HEK293T (cell line): ENCODE measurements at regions not wholly inside any gene's neighbourhood (a gene's known extent, or its start where the extent isn't known, plus 50 kb on each side); places are given as distances from the start of the nearest gene placed in this dataset.

Experiments used
- CTCF ChIA-PET: fragments of 350-600 bp; formaldehyde crosslinking; extraction: SDS; loops from one replicate; lab custom pipeline; 2021; ENCODE audit warnings: antibody characterized with exemption, inconsistent platforms; lab: Yijun Ruan, JAX
- POLR2A ChIA-PET: fragments of 350-600 bp; formaldehyde crosslinking; extraction: SDS; loops from one replicate; lab custom pipeline; 2020; ENCODE audit warnings: antibody characterized with exemption, inconsistent platforms; lab: Yijun Ruan, JAX
- DNase-seq: peaks from one replicate; pipeline ENCODE4 v3.0.0; 2012; ENCODE audit warnings: mixed read lengths; ENCODE audit errors: extremely low spot score
- ARNT ChIP-seq: fragments of 450-650 bp; IDR thresholded peaks from 2 replicates; pipeline ENCODE4 v1.6.1; 2017; ENCODE audit warnings: mild to moderate bottlenecking
- BHLHE40 ChIP-seq: fragments of 450-650 bp; IDR thresholded peaks from 2 replicates; pipeline ENCODE4 v1.6.1; 2016; ENCODE audit warnings: mild to moderate bottlenecking, moderate library complexity, borderline replicate concordance
- CTBP1 ChIP-seq: fragments of 450-650 bp; IDR thresholded peaks from 2 replicates; pipeline ENCODE4 v1.6.1; 2016; ENCODE audit warnings: borderline replicate concordance
- ELF4 ChIP-seq: fragments of 450-650 bp; IDR thresholded peaks from 2 replicates; pipeline ENCODE4 v1.6.1; 2017; ENCODE audit warnings: antibody characterized with exemption
- FOXA1 ChIP-seq: fragments of 450-650 bp; IDR thresholded peaks from 2 replicates; pipeline ENCODE4 v1.6.1; 2016; ENCODE audit warnings: mild to moderate bottlenecking
- FOXK2 ChIP-seq: fragments of 450-650 bp; IDR thresholded peaks from 2 replicates; pipeline ENCODE4 v1.6.1; 2016; ENCODE audit warnings: mild to moderate bottlenecking
- FOXM1 ChIP-seq: fragments of 450-650 bp; IDR thresholded peaks from 2 replicates; pipeline ENCODE4 v1.6.1; 2017; ENCODE audit warnings: mild to moderate bottlenecking, borderline replicate concordance
- HDGF ChIP-seq: fragments of 450-650 bp; IDR thresholded peaks from 2 replicates; pipeline ENCODE4 v1.6.1; 2017; ENCODE audit warnings: antibody characterized with exemption, borderline replicate concordance
- L3MBTL2 ChIP-seq: fragments of 450-650 bp; conservative IDR thresholded peaks from 2 replicates; pipeline ENCODE4 v1.6.1; 2016; ENCODE audit warnings: mild to moderate bottlenecking
- LEF1 ChIP-seq: fragments of 450-650 bp; IDR thresholded peaks from 2 replicates; pipeline ENCODE4 v1.6.1; 2017; ENCODE audit warnings: mild to moderate bottlenecking, borderline replicate concordance
- NFRKB ChIP-seq: fragments of 450-650 bp; IDR thresholded peaks from 2 replicates; pipeline ENCODE4 v1.6.1; 2016; ENCODE audit warnings: mild to moderate bottlenecking, moderate library complexity
- SP1 ChIP-seq: fragments of 450-650 bp; IDR thresholded peaks from 2 replicates; pipeline ENCODE4 v1.6.1; 2017
- SUZ12 ChIP-seq: fragments of 450-650 bp; IDR thresholded peaks from 2 replicates; pipeline ENCODE4 v1.6.1; 2016; ENCODE audit warnings: mild to moderate bottlenecking
- TARDBP ChIP-seq: fragments of 450-650 bp; IDR thresholded peaks from 2 replicates; pipeline ENCODE4 v1.6.1; 2016
- ZNF384 ChIP-seq: fragments of 450-650 bp; IDR thresholded peaks from 2 replicates; pipeline ENCODE4 v1.6.1; 2016
- TF ChIP-seq, protein P1 (sequence below): fragments of 450-650 bp; IDR thresholded peaks from 2 replicates; pipeline ENCODE4 v1.6.1; 2016

DNA sequence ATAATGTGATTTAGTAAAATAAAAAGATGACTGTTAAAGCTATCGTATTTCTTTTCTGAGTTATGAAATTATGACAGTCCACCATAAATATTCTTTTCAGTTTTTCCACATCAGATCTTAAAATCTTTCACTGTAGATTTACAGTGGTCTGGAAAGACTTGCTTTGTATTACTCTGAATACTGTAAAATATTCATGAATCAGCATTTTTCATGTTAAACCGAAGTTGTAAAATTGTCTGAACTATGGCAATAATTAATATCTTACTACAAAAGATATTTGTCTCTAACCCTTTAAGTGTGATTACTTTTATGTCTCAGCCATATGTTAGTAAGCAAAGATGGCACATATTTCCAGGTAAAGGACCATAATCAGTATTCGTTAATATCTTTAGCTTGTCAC lies 1397.2 kb upstream of the PCDH9 start:
- TF ChIP-seq NFRKB (no peak), SP1 (no peak), FOXM1 (no peak), HDGF (no peak), ZNF384 (no peak), TARDBP (no peak), ELF4 (no peak), FOXA1 (no peak), FOXK2 (no peak), CTBP1 (no peak), SUZ12 (no peak), L3MBTL2 (no peak), ARNT (no peak), LEF1 (no peak), BHLHE40 (no peak)
- TF ChIP-seq, protein P1, sequence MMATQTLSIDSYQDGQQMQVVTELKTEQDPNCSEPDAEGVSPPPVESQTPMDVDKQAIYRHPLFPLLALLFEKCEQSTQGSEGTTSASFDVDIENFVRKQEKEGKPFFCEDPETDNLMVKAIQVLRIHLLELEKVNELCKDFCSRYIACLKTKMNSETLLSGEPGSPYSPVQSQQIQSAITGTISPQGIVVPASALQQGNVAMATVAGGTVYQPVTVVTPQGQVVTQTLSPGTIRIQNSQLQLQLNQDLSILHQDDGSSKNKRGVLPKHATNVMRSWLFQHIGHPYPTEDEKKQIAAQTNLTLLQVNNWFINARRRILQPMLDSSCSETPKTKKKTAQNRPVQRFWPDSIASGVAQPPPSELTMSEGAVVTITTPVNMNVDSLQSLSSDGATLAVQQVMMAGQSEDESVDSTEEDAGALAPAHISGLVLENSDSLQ: no peak
- no peak for DNase-seq
- CTCF ChIA-PET: no interaction called here
- POLR2A ChIA-PET: no interaction called here

DNA sequence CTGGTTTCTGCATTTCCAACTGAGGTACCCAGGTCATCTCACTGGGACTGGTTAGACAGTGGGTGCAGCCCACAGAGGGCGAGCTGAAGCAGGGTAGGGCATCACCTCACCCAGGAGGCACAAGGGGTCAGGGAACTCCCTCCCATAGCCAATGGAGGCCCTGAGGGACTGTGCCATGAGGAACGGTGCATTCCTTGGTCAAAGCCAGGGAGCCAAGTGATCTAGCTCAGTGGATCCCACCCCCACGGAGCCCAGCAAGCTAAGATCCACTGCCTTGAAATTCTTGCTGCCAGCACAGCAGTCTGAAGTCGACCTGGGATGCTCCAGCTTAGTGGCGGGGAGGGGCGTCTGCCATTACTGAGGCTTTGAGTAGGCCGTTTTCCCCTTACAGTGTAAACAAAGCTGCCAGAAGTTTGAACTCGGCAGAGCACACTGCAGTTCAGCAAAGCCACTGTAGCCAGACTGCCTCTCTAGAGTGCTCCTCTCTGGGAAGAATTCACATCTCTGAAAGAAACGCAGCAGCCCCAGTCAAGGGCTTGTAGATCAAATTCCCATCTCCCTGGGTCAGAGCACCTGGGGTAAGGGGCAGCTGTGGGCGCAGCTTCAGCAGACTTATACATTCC lies 1386.6 kb upstream of the PCDH9 start:
- TF ChIP-seq LEF1: no peak
- no peak for TF ChIP-seq BHLHE40
- no peak for TF ChIP-seq CTBP1
- no peak for TF ChIP-seq FOXM1
- TF ChIP-seq SP1: no peak
- TF ChIP-seq, protein P1: no peak
- TF ChIP-seq NFRKB: no peak
- TF ChIP-seq L3MBTL2: no peak
- no peak for TF ChIP-seq ARNT
- TF ChIP-seq SUZ12: no peak
- TF ChIP-seq FOXK2: no peak
- no peak for TF ChIP-seq ELF4
- no peak for TF ChIP-seq FOXA1
- TF ChIP-seq ZNF384: no peak
- TF ChIP-seq TARDBP: no peak
- no peak for TF ChIP-seq HDGF
- ChIA-PET CTCF (no interaction called here), POLR2A (no interaction called here)
- DNase-seq: no peak

DNA sequence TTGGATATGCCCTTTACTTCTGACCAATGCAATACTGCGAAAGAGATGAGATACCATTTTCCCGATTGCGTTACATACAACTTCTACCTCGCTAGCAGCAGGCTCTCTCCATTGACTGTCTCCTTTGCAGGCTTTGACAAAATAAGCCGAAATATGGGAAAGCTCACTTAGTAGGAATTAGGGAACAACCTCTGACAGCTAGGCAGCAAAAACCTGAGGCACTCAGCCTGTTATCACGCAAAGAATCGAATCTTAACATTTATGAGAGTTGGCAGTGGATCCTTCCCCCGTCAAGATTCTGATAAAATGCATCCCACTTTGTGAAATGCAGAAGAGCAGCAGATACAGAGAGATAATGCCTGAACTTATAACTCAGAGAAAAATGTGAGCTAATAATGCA lies 1379.5 kb upstream of the PCDH9 start:
- ChIA-PET POLR2A (no interaction called here), CTCF (no interaction called here)
- TF ChIP-seq HDGF: no peak
- TF ChIP-seq SUZ12: no peak
- TF ChIP-seq SP1: no peak
- no peak for TF ChIP-seq L3MBTL2
- TF ChIP-seq NFRKB: no peak
- no peak for TF ChIP-seq FOXM1
- no peak for TF ChIP-seq ELF4
- TF ChIP-seq LEF1: no peak
- no peak for TF ChIP-seq ZNF384
- no peak for TF ChIP-seq ARNT
- TF ChIP-seq FOXA1: no peak
- TF ChIP-seq, protein P1: no peak
- TF ChIP-seq CTBP1: no peak
- TF ChIP-seq FOXK2: no peak
- no peak for TF ChIP-seq BHLHE40
- TF ChIP-seq TARDBP: no peak
- no peak for DNase-seq

DNA sequence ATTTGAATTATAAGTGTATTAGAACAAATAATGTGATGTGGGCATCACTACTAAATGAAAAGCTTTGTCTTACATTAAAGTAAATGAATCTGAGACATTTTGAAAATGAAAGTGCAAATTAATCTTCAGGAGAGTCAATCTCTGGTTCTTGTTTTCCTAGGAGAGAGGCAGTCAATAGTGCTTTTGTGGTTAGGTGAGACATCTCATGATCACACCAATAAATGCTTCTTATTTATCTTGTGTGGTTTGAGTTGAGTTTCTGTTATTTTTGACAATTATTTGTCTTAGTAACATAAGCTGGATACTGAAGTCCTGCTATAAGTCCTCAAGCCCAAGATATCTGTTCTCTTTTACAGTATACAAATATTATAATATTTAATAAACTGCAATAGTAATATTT lies 1378.0 kb upstream of the PCDH9 start:
- TF ChIP-seq, protein P1: no peak
- no peak for TF ChIP-seq NFRKB
- no peak for TF ChIP-seq FOXA1
- TF ChIP-seq LEF1: no peak
- no peak for TF ChIP-seq ZNF384
- TF ChIP-seq CTBP1: no peak
- TF ChIP-seq L3MBTL2: no peak
- TF ChIP-seq FOXM1: no peak
- ChIA-PET POLR2A (no interaction called here), CTCF (no interaction called here)
- no peak for DNase-seq

DNA sequence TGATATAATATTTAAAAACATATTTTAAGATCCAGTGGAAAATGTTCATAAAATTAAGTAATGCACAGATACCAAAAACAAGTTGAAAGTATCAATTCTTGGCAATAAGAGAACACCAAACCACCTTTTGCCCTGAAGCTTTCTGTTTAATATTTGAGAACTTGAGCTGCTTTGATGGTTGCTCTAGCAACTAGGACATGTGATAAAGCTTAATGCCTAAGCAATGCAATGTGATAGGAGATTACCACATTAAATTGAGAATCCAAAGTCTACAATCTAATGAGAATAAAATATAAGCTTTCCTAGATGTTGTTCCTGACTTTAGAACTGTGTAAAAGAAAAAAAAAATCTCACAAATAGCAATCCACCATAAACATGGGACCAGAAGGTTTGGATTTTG lies 1367.5 kb upstream of the PCDH9 start:
- DNase-seq: no peak
- POLR2A ChIA-PET: no interaction called here
- CTCF ChIA-PET: no interaction called here
- no peak for TF ChIP-seq TARDBP
- TF ChIP-seq FOXK2: no peak

DNA sequence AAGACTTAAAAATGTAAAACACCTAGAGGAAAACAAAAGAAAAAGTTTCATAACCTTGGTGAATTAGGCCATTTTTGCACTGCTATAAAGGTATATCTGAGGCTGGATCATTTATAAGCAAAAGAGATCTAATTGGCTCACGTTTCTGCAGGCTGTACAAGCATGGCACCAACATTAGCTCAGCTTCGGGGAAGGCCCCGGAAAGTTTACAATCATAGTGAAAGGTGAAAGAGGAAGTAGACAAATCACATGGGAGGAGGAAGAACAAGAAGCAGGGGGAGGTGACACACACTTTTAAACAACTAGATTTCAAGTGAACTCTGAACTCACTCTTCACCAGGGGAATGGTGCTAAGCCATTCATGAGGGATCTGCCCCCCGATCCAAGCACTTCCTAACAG lies 1358.5 kb upstream of the PCDH9 start:
- ChIA-PET POLR2A (no interaction called here), CTCF (no interaction called here)
- DNase-seq: no peak
- TF ChIP-seq ARNT (no peak), TARDBP (no peak), ELF4 (no peak), L3MBTL2 (no peak), FOXK2 (no peak), CTBP1 (no peak), SUZ12 (no peak), LEF1 (no peak)
- TF ChIP-seq, protein P1: no peak
